DMS 273 (cell line): ENCODE measurements at regions not wholly inside any gene's neighbourhood (a gene's known extent, or its start where the extent isn't known, plus 50 kb on each side); places are given as distances from the start of the nearest gene placed in this dataset.

Experiments used
- DNase-seq: peaks from one replicate; lab custom pipeline; 2025; ENCODE audit not compliant: unreplicated experiment; lab: John Stamatoyannopoulos, UW

- no peak for DNase-seq
Observed at GRCh38 chr5:2193542-2194235, 311.0 kb upstream of the IRX4 start.

- DNase-seq = no peak
Observed at GRCh38 chr5:2193142-2193541, 310.4 kb upstream of the IRX4 start.

GRCh38 chr5:2192496-2192895 lies 309.8 kb upstream of the IRX4 start:
- no peak for DNase-seq

GRCh38 chr5:2191972-2192371 lies 309.2 kb upstream of the IRX4 start:
- DNase-seq = no peak

- no peak for DNase-seq
Observed at GRCh38 chr5:2190549-2190948, 307.8 kb upstream of the IRX4 start.

- DNase-seq = no peak
Observed at GRCh38 chr5:2188661-2189060, 305.9 kb upstream of the IRX4 start.

GRCh38 chr5:2188137-2188536 lies 305.4 kb upstream of the IRX4 start:
- no peak for DNase-seq

- no peak for DNase-seq
Observed at GRCh38 chr5:2187687-2188086, 305.0 kb upstream of the IRX4 start.

- DNase-seq = no peak
Observed at GRCh38 chr5:2187156-2187555, 304.4 kb upstream of the IRX4 start.

GRCh38 chr5:2186472-2187015 lies 303.8 kb upstream of the IRX4 start:
- no peak for DNase-seq

GRCh38 chr5:2185646-2186471 lies 303.1 kb upstream of the IRX4 start:
- DNase-seq = no peak

- no peak for DNase-seq
Observed at GRCh38 chr5:2184563-2185540, 302.1 kb upstream of the IRX4 start.

GRCh38 chr5:2184026-2184366 lies 301.3 kb upstream of the IRX4 start:
- DNase-seq = no peak

- no peak for DNase-seq
Observed at GRCh38 chr5:2183154-2184025, 300.7 kb upstream of the IRX4 start.

- DNase-seq = no peak
Observed at GRCh38 chr5:2182020-2182419, 299.3 kb upstream of the IRX4 start.

GRCh38 chr5:2181557-2181956 lies 298.8 kb upstream of the IRX4 start:
- DNase-seq = no peak

GRCh38 chr5:2181149-2181548 lies 298.4 kb upstream of the IRX4 start:
- DNase-seq = no peak

GRCh38 chr5:2180456-2180855 lies 297.7 kb upstream of the IRX4 start:
- no peak for DNase-seq

- DNase-seq = no peak
Observed at GRCh38 chr5:2179861-2180260, 297.1 kb upstream of the IRX4 start.

- DNase-seq = no peak
Observed at GRCh38 chr5:2178528-2178927, 295.8 kb upstream of the IRX4 start.
